MCF 10A (cell line): ENCODE measurements at regions not wholly inside any gene's neighbourhood (a gene's known extent, or its start where the extent isn't known, plus 50 kb on each side); places are given as distances from the start of the nearest gene placed in this dataset.

ENCODE experiments used
- BruUV-seq: library from RNA; stranded (reverse); fragments of 400-500 nt; replicated peaks from 2 replicates; lab custom pipeline; 2021; lab: Mats Ljungman, UMichigan
- CTCF ChIA-PET: fragments of 300-600 bp; sonication (Branson Sonifier 250); formaldehyde crosslinking; extraction: SDS; loops from one replicate; lab custom pipeline; 2021; ENCODE audit warnings: antibody characterized with exemption, inconsistent platforms; lab: Yijun Ruan, JAX
- POLR2A ChIA-PET: fragments of 300-600, 350-650 bp; sonication (Branson Sonifier 250); formaldehyde crosslinking; extraction: SDS; loops from one replicate; lab custom pipeline; 2020; ENCODE audit warnings: antibody characterized with exemption, inconsistent platforms; lab: Yijun Ruan, JAX
- DNase-seq: peaks from one replicate; pipeline ENCODE4 v3.0.0-alpha.2; 2018; ENCODE audit not compliant: unreplicated experiment
- H3K27ac Mint-ChIP-seq: one replicate; pipeline ENCODE4 v1.8.0; 2022; ENCODE audit warnings: mild to moderate bottlenecking, low read depth, mixed read lengths; ENCODE audit not compliant: unreplicated experiment
- H3K27me3 Mint-ChIP-seq: one replicate; pipeline ENCODE4 v1.8.0; 2022; ENCODE audit warnings: mixed read lengths; ENCODE audit not compliant: insufficient read depth, unreplicated experiment
- H3K36me3 Mint-ChIP-seq: one replicate; pipeline ENCODE4 v1.8.0; 2022; ENCODE audit warnings: mild to moderate bottlenecking, moderate library complexity, mixed read lengths; ENCODE audit not compliant: insufficient read depth, unreplicated experiment
- H3K4me1 Mint-ChIP-seq: one replicate; pipeline ENCODE4 v1.8.0; 2022; ENCODE audit warnings: mixed read lengths; ENCODE audit not compliant: insufficient read depth, unreplicated experiment
- H3K4me3 Mint-ChIP-seq: one replicate; pipeline ENCODE4 v1.8.0; 2022; ENCODE audit warnings: mild to moderate bottlenecking, moderate library complexity, mixed read lengths; ENCODE audit not compliant: unreplicated experiment
- H3K9me3 Mint-ChIP-seq: one replicate; pipeline ENCODE4 v1.8.0; 2022; ENCODE audit warnings: mixed read lengths; ENCODE audit not compliant: unreplicated experiment
- intact Hi-C: fragments of 100-400 bp; cut with micrococcal nuclease; formaldehyde crosslinking; loops from 2 replicates; pipeline ENCODE4 v1.14.1; 2022
- TF ChIP-seq, protein P1 (sequence below): fragments of 200-600 bp; IDR thresholded peaks from one replicate; pipeline ENCODE4 v1.8.0; 2022; ENCODE audit warnings: antibody characterized with exemption, mild to moderate bottlenecking; ENCODE audit not compliant: unreplicated experiment

- Mint-ChIP-seq H3K27ac (no peak overlapping the region), H3K4me3 (no peak overlapping the region), H3K27me3 (no peaks in the 10 kb centered on the region), H3K9me3 (peaks cover 10% of the 10 kb centered on the region), H3K4me1 (no peaks in the 10 kb centered on the region), H3K36me3 (no peaks in the 10 kb centered on the region)
- DNase-seq, result no peak
- TF ChIP-seq, protein P1, sequence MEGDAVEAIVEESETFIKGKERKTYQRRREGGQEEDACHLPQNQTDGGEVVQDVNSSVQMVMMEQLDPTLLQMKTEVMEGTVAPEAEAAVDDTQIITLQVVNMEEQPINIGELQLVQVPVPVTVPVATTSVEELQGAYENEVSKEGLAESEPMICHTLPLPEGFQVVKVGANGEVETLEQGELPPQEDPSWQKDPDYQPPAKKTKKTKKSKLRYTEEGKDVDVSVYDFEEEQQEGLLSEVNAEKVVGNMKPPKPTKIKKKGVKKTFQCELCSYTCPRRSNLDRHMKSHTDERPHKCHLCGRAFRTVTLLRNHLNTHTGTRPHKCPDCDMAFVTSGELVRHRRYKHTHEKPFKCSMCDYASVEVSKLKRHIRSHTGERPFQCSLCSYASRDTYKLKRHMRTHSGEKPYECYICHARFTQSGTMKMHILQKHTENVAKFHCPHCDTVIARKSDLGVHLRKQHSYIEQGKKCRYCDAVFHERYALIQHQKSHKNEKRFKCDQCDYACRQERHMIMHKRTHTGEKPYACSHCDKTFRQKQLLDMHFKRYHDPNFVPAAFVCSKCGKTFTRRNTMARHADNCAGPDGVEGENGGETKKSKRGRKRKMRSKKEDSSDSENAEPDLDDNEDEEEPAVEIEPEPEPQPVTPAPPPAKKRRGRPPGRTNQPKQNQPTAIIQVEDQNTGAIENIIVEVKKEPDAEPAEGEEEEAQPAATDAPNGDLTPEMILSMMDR, result no peak
- intact Hi-C loops, result no loop called here
- BruUV-seq, result no TSS peak
- CTCF ChIA-PET, result no interaction called here
- POLR2A ChIA-PET, result interaction anchor here (1.1 kb wide), 1 partner anchor 88 kb away, joined by 3 read pairs; no protein-coding TSS in a partner anchor
These were observed 423.0 kb upstream of the ZNF608 start for GRCh38 chr5:125169396-125169795.

GRCh38 chr5:125171641-125172040 lies 425.2 kb upstream of the ZNF608 start:
- DNase-seq, result no peak
- H3K9me3 Mint-ChIP-seq, result peaks cover 10% of the 10 kb centered on the region
- TF ChIP-seq, protein P1, result no peak
- H3K36me3 Mint-ChIP-seq, result no peaks in the 10 kb centered on the region
- intact Hi-C loops, result no loop called here
- no peak overlapping the region for H3K4me3 Mint-ChIP-seq
- CTCF ChIA-PET, result no interaction called here
- H3K27me3 Mint-ChIP-seq, result no peaks in the 10 kb centered on the region
- POLR2A ChIA-PET, result interaction anchor here (0.7 kb wide), 1 partner anchor 41 kb away, joined by 4 read pairs; no protein-coding TSS in a partner anchor
- BruUV-seq, result no TSS peak
- no peak overlapping the region for H3K27ac Mint-ChIP-seq
- H3K4me1 Mint-ChIP-seq, result no peaks in the 10 kb centered on the region

- BruUV-seq, result no TSS peak
These were observed 429.0 kb upstream of the ZNF608 start for GRCh38 chr5:125175348-125176004.

DNA sequence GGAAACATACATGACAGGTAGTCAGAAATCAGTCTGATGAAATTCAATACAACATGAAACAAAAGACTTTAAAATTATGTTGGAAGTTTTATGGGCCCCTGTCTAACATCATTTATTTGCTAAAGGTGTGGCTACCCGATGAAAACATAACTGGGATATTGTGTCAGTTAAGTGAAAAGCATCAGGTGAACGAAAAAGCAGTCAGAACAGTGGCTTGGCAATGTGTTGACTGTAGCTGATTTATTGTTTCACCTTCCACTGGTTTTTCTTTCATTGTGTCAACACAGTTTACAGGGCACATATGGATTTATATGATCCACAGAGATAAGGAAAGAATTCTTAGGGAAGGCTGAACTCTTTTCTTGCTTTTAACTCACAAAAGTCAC lies 429.6 kb upstream of the ZNF608 start:
- H3K9me3 Mint-ChIP-seq, result peaks cover 9% of the 10 kb centered on the region
- no peak for DNase-seq
- TF ChIP-seq, protein P1, result no peak
- H3K27me3 Mint-ChIP-seq, result no peaks in the 10 kb centered on the region
- BruUV-seq, result no TSS peak
- no peak overlapping the region for H3K27ac Mint-ChIP-seq
- intact Hi-C loops, result no loop called here
- POLR2A ChIA-PET, result interaction anchor here (0.6 to 0.7 kb wide), 3 partner anchors 193 to 1363 kb away, joined by 3 to 4 read pairs (median 3); no protein-coding TSS in a partner anchor
- CTCF ChIA-PET, result no interaction called here
- H3K4me1 Mint-ChIP-seq, result no peaks in the 10 kb centered on the region
- H3K36me3 Mint-ChIP-seq, result no peaks in the 10 kb centered on the region
- no peak overlapping the region for H3K4me3 Mint-ChIP-seq

More at GRCh38 chr5:125175348-125176004, 429.0 kb upstream of the ZNF608 start:
- intact Hi-C loops, result no loop called here
- no peaks in the 10 kb centered on the region for H3K4me1 Mint-ChIP-seq
- ChIA-PET CTCF (interaction anchor here (0.7 kb wide), 1 partner anchor 61 kb away, joined by 3 read pairs; no protein-coding TSS in a partner anchor), POLR2A (interaction anchor here (0.7 kb wide), 3 partner anchors 192 to 529 kb away, joined by 3 to 4 read pairs (median 3); no protein-coding TSS in a partner anchor)
- TF ChIP-seq, protein P1, result no peak
- DNase-seq, result no peak
- H3K27ac Mint-ChIP-seq, result no peak overlapping the region
- no peak overlapping the region for H3K4me3 Mint-ChIP-seq
- peaks cover 9% of the 10 kb centered on the region for H3K9me3 Mint-ChIP-seq
- H3K27me3 Mint-ChIP-seq, result no peaks in the 10 kb centered on the region
- no peaks in the 10 kb centered on the region for H3K36me3 Mint-ChIP-seq
